ENCODE measurements at regions not wholly inside any gene's neighbourhood (a gene's known extent, or its start where the extent isn't known, plus 50 kb on each side); places are given as distances from the start of the nearest gene placed in this dataset.

DNA sequence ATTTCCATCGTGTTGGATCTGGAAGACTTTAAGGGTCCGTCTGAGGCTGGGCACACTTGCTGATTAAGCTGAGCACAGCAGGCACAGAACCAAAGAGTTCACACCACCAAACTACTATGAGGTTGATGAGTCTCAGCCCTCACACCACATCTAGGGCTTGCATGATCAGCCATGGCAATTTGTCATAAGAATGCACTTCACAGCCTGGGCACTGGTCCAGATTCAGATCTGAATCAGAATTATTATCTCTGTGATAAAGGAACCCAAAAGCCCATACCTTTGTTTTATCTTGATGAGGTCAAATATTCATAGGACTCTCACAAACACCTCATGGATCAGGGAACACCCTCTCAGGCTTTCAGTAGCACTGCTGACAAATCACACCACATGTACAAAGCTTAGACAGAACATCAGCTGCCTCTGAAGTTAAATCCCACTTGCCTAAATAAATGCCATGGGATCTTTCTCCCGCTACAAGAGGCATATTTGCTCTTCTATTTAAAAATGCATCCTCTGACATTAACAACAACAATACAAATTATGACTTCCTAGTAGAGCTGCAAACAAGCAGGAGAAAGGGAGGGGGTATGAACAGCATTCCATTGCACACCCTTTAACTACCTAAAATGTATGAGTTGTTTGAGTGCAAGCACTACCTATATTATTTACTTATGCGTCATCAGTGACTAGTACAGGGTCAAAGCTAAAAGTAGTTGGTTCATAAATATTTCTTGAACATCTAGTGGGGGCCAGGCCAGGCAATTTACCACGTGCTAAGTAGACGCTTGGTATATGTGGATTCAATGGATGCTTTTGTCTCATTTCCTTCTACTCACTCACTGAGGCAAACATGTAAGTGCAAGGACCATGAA, 186.3 kb upstream of the FGF13 start:
- Histone ChIP-seq H3K4me1 (ENCODE audit: insufficient read depth) (no peaks in the 10 kb centered on the region), H3K4me3 (no peak overlapping the region), H3K36me3 (replicated peaks; ENCODE audit: insufficient read depth, low read depth) (no peaks in the 10 kb centered on the region), H3K79me2 (no peaks in the 10 kb centered on the region), H3K9me2 (replicated peaks; ENCODE audit: insufficient read depth) (no peaks in the 10 kb centered on the region), H4K20me1 (ENCODE audit: insufficient read depth, poor library complexity, severe bottlenecking) (no peaks in the 10 kb centered on the region), H3K27ac (no peak overlapping the region), H3K27me3 (no peaks in the 10 kb centered on the region), H3K9me3 (ENCODE audit: low read depth) (peaks cover 4% of the 10 kb centered on the region), H2AFZ (no peak overlapping the region), H3K4me2 (no peak overlapping the region)
- WGBS (ENCODE audit: low lambda C conversion rate, missing lambda C conversion rate) = 68% methylated on average over 6 of the region's 6 CpGs
- DNase-seq (ENCODE audit: low spot score) = no peak
- TF ChIP-seq, protein P1, sequence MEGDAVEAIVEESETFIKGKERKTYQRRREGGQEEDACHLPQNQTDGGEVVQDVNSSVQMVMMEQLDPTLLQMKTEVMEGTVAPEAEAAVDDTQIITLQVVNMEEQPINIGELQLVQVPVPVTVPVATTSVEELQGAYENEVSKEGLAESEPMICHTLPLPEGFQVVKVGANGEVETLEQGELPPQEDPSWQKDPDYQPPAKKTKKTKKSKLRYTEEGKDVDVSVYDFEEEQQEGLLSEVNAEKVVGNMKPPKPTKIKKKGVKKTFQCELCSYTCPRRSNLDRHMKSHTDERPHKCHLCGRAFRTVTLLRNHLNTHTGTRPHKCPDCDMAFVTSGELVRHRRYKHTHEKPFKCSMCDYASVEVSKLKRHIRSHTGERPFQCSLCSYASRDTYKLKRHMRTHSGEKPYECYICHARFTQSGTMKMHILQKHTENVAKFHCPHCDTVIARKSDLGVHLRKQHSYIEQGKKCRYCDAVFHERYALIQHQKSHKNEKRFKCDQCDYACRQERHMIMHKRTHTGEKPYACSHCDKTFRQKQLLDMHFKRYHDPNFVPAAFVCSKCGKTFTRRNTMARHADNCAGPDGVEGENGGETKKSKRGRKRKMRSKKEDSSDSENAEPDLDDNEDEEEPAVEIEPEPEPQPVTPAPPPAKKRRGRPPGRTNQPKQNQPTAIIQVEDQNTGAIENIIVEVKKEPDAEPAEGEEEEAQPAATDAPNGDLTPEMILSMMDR (IDR thresholded peaks at IDR 0.05; ENCODE audit: poor library complexity) = no peak
- TF ChIP-seq EZH2phosphoT487 (IDR thresholded peaks at IDR 0.05; ENCODE audit: low read depth, severe bottlenecking, unreplicated experiment) (no peak), EZH2 (IDR thresholded peaks at IDR 0.05; ENCODE audit: borderline replicate concordance) (no peak)

DNA sequence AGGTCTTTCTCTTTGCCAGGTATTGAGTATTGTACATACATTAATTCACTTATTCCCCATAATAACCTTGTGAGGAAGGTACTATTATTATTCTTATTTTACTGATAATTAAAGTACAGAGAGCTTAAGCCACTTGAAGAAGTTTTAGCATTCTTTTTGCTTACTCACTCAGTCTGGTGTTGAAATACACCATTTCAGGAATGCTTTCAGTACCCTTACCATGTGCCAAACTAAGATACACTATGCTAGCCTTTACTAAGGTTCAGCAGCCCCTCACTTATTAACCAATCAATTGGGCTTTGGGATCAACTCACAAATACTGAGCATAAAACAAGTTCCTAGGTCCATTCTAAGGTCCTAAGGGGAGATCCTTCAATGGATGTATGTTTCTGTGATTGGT, 179.0 kb upstream of the FGF13 start:
- no peak overlapping the region for H3K27ac ChIP-seq
- H3K27me3 ChIP-seq = no peaks in the 10 kb centered on the region
- H2AFZ ChIP-seq = no peak overlapping the region
- no peaks in the 10 kb centered on the region for H3K9me3 ChIP-seq (ENCODE audit: low read depth)
- no peaks in the 10 kb centered on the region for H3K79me2 ChIP-seq
- H3K36me3 ChIP-seq (replicated peaks; ENCODE audit: insufficient read depth, low read depth) = no peaks in the 10 kb centered on the region
- H4K20me1 ChIP-seq (ENCODE audit: insufficient read depth, poor library complexity, severe bottlenecking) = no peaks in the 10 kb centered on the region
- no peak overlapping the region for H3K4me3 ChIP-seq
- no peaks in the 10 kb centered on the region for H3K9me2 ChIP-seq (replicated peaks; ENCODE audit: insufficient read depth)
- DNase-seq (ENCODE audit: low spot score) = no peak
- no peaks in the 10 kb centered on the region for H3K4me1 ChIP-seq (ENCODE audit: insufficient read depth)
- no peak for TF ChIP-seq EZH2 (IDR thresholded peaks at IDR 0.05; ENCODE audit: borderline replicate concordance)
- TF ChIP-seq, protein P1 (IDR thresholded peaks at IDR 0.05; ENCODE audit: poor library complexity) = no peak
- no peak for TF ChIP-seq EZH2phosphoT487 (IDR thresholded peaks at IDR 0.05; ENCODE audit: low read depth, severe bottlenecking, unreplicated experiment)
- no peak overlapping the region for H3K4me2 ChIP-seq

GRCh38 chrX:138889149-138889548, 177.6 kb upstream of the FGF13 start:
- Histone ChIP-seq H2AFZ (no peak overlapping the region), H3K27ac (no peak overlapping the region), H3K4me3 (no peak overlapping the region), H3K4me2 (no peak overlapping the region), H3K27me3 (no peaks in the 10 kb centered on the region), H3K9me3 (ENCODE audit: low read depth) (no peaks in the 10 kb centered on the region), H4K20me1 (ENCODE audit: insufficient read depth, poor library complexity, severe bottlenecking) (no peaks in the 10 kb centered on the region), H3K9me2 (replicated peaks; ENCODE audit: insufficient read depth) (no peaks in the 10 kb centered on the region), H3K4me1 (ENCODE audit: insufficient read depth) (no peaks in the 10 kb centered on the region), H3K36me3 (replicated peaks; ENCODE audit: insufficient read depth, low read depth) (no peaks in the 10 kb centered on the region), H3K79me2 (no peaks in the 10 kb centered on the region)
- TF ChIP-seq, protein P1 (IDR thresholded peaks at IDR 0.05; ENCODE audit: poor library complexity) = no peak
- TF ChIP-seq EZH2phosphoT487 (IDR thresholded peaks at IDR 0.05; ENCODE audit: low read depth, severe bottlenecking, unreplicated experiment) (no peak), EZH2 (IDR thresholded peaks at IDR 0.05; ENCODE audit: borderline replicate concordance) (no peak)
- DNase-seq (ENCODE audit: low spot score) = no peak
